ENCODE measurements at regions not wholly inside any gene's neighbourhood (a gene's known extent, or its start where the extent isn't known, plus 50 kb on each side); places are given as distances from the start of the nearest gene placed in this dataset.

DNA sequence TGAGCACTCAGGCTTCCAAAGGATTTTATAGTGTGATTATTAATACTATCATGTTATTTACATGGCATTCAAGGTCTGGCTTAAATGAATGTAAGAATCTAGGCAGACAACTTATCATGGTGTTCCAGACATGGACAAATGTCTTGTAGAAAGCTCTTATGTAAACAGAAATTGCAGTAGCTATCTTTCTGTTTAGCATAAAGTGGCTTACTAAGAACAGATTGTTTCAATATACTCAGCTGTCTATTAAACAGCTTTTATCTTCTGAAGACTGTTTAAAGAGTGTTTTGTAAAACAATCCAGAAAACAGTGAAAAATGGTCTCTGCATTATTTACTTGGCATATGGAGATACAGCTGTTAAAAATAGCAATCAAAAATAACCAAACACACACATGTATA lies 1061.8 kb upstream of the SEL1L start:
- TF ChIP-seq CTCF (IDR thresholded peaks at IDR 0.05) (no peak), POLR2A (IDR thresholded peaks at IDR 0.05) (no peak)
